GM21786 (cell line): ENCODE measurements at regions not wholly inside any gene's neighbourhood (a gene's known extent, or its start where the extent isn't known, plus 50 kb on each side); places are given as distances from the start of the nearest gene placed in this dataset.
"Not testable (repeated sequence)": the region's sequence is repeated elsewhere in the genome, so short reads cannot be mapped to it uniquely, and the experiment has no call there.

ENCODE experiments used
- ATAC-seq: cut with Tn5 transposase; IDR thresholded peaks from one replicate; pipeline ENCODE4 v1.9.1; 2021; ENCODE audit not compliant: unreplicated experiment

DNA sequence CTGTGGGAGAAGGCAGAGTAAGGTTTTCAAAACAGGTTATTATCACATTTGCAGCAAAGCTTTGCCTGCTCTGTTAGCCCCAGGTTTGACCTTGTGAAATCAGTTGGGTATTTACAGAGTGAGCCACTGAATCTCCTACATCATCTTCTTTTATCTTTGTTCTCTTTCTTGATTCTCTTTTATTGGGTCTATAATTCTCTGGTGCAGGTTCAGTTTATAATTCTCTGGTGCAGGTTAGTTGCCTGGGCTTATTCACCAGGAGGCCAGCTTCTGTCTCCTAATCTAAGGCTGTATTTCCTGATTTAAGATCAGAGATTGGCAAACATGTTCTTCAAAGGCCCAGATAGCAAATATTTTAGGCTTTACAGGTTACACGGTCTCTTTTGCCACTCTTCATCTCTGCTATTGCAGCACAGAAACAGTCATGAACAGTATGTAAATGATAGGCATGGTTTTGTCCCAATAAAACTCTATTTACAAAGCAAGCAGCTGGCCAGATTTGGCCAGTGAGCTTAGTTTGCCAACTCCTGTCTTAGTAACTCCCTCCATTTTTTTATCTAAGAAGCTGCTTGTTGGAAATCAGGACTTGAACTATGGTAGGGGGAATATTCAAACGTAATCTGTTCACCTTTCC, 205.0 kb upstream of the RIMS1 start:
- ATAC-seq: no peak

DNA sequence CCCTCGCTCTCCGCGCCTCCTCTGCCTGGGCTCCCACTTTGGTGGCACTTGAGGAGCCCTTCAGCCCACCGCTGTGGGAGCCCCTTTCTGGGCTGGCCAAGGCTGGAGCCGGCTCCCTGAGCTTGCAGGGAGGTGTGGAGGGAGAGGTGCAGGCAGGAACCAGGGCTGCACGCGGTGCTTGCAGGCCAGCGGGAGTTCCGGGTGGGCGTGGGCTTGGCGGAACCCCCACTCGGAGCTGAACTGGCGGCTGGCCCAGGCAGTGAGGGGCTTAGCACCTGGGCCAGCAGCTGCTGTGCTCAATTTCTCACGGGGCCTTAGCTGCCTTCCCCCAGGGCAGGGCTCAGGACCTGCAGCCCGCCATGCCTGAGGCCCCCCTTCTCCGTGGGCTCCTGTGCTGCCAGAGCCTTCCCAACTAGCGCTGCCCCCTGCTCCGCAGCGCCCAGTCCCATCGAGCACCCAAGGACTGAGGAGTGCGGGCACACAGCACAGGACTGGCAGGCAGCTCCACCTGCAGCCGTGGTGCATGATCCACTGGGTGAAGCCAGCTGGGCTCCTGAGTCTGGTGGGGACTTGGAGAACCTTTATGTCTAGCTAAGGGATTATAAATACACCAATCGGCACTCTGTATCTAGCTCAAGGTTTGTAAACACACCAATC, 200.2 kb upstream of the RIMS1 start:
- ATAC-seq: not testable (repeated sequence)

DNA sequence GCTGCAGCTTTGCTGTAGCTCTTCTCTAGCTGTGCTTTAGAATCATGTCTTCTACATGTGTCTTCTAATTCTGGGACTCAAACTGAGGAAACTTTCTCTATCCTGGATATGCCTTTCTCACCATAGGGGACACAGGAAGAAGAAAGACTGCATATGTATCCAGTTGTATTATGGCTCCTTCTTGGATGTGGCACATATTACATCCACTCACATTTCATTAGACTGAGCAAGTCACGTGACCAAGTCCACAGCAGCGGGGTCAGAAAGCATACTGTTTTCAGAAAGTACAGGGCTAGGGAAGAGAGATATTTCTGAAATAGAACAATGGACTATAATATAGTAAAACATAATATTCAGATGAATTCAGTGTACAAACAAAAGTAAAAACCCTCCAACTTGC, 187.6 kb upstream of the RIMS1 start:
- ATAC-seq: no peak

DNA sequence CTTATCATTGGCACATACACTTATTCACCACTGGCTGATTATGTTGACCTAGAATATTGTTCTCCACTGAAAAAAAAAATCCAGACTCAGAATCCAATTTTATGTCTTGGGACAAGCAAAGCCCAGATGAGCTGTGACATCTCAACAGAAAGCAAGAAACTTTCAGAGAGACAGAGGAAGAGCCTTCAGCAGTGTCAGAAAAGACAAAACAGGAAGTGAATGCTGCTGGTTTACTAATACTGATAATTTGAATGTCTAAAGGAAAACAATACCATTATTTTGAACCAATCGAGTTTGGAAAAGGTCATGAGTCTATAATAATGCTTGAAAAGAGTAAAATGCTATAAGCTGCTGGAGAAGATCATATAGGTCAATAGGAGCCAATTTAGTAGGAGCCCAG, 179.8 kb upstream of the RIMS1 start:
- peak; percentile 70 for ATAC-seq

DNA sequence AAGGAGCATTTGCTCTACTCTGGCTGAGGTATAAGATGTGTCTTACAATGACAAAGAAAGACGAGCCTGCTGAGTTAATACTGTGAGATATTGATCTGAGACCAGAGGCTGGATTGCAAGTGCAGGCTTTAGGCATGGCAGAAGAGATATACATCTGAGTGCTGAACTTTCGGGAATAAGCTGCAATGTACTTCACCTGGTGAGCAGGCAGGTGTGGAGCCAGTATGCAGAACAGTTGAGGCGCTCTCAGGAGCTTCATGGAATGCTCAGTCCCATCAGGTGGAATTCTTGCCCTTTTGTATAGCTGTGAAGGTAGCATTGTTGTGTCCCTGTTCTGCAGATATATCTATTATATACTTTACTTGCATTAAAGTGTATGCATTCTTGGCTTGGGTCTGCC, 179.3 kb upstream of the RIMS1 start:
- ATAC-seq: no peak

DNA sequence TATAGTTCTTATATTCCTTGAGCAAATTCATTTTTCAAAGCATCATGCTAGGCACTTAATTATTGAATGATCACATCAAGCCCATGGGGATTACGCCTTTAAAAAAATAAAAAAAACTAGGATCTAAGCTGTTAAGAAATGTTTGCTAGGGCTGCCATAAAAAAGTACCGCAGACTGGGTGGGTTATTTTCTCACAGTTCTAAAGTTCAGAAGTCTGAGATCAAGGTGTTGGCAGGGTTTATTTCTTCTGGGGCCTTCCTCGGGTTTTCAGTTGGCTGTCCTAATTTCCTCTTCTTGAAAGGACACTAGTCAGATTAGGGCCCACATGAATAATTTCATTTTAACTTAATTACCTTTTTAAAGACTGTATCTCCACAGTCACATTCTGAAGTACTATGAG, 165.6 kb upstream of the RIMS1 start:
- no peak for ATAC-seq

DNA sequence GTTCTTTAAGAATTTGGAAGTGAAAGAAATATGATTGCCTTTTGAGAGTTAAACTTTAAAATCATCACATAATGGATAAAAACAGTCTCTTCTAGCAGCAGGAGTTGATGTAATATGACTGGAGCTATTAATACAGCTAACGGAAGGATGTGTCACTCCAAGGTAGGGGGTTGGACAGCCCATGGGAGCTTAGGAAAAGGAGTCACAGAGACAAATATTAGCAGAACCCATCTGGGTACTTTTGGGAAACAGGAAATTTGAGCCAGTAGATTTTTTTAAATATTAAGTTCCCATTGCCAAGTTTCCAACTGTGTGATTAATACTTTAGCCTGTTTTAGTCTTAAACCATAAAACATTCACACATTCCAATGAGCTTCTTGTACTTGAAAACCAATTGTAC, 164.7 kb upstream of the RIMS1 start:
- ATAC-seq: no peak

DNA sequence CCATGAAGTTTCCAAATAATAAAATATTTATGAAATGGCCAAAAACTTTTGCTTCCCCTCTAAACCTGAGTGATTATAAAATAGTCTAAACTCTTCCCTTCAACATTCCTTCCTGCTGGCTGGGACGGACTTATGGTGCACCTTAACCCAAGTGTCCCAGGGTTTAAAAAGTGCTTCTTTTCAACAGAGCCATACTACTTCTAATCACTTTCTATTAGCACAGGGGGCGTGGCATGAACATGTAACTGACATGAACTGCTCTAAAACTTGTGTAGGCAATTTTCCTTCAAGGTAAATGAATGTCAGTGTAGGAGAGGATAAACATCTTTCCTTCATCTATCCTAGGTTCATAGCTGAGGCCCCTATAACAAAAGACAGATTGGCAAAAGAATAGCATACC, 163.6 kb upstream of the RIMS1 start:
- ATAC-seq: no peak

DNA sequence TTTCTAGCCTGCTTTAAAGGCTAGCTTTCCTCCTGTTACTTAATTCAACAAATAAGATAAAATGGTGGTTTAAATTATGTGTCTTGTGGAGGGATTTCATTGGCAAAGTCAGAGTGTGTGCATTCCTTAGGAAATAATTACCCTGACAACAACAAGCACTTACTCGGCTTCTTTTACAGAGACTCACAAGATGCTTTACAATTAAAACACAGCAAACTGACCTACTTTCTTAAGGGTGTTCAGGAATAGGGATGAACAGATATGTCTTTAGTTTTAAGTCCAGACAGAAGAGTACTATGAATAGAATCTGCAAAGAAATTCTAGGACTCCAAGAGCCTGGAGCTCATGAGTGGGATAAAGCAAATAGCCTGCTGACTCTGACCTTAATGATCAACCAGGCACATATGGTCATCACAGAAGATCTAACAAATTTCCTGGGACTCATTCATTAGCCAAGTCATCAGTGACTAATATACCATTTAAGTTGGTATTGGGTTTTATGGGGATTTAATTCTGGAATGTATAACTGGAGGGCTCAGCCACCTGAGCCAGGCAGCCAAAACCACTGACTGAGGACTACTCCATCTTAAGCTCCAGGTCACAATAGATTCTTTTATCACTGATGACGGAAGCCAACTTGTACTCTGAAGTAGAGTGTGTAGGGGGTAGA, 161.8 kb upstream of the RIMS1 start:
- ATAC-seq: no peak

DNA sequence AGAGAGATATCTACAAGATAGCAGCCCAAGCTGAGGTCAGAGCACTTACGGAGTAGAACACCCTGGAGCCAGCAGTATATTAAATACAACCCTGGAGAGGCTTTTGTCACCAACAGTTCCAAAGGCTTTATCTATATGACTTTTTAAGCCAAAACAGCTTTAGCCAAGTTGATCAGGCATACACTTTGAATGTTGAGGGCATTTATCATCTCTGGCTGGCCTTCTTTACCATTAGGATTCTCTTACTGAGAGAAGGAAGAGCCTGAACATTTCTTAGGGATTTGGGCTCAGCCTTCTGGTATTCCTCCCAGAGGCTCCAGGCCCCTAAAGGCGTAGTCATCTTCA, 161.3 kb upstream of the RIMS1 start:
- ATAC-seq: no peak

DNA sequence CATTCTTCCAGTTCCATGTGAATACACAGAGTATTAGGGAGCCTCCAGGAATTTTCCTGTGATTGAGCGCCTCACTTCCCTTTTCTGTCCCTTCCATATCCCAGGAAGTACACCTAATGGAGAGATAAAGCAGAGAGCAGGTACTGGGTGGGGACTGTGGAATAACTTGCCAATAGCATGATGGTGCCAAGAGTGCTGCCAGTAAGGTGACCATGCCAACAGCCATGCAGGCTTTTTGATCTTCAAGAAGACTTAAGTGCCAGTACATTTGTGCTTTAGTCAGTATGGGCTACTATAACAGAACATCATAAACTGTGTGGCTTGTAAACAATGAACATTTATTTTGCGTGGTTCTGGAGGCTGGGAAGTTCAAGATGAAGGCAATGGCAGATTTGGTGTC, 160.2 kb upstream of the RIMS1 start:
- no peak for ATAC-seq

DNA sequence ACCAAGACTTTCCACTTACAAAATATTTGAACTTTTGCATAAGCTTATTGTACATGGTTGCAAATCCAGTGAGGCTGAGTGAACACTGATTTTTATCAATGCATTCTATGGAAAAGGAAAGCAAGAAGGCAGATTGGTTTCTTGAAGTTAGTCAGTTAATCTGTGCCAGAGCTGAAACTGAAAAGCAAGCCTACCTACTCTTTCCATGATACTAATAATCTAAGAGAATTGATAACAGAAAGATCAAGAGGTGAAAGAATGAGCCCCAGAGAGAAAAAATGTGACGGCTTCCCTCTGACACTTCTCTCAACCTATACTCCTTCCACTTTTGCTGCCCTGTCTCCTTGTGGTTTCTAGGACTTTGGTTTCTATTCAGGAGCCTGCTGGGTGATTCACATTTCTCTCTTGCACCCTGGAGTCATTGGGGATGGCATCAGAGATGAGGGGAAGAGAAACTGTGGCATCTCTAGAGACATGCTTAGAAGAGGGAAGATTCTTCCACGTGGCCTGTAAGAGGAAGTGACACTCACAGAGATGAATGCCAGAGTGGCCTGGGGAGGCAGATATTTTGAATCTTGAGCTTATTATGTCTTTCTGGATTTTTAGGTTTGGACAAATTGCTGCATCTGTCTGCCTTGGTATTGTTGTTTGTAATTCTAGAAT, 158.6 kb upstream of the RIMS1 start:
- ATAC-seq: peak; percentile 92

DNA sequence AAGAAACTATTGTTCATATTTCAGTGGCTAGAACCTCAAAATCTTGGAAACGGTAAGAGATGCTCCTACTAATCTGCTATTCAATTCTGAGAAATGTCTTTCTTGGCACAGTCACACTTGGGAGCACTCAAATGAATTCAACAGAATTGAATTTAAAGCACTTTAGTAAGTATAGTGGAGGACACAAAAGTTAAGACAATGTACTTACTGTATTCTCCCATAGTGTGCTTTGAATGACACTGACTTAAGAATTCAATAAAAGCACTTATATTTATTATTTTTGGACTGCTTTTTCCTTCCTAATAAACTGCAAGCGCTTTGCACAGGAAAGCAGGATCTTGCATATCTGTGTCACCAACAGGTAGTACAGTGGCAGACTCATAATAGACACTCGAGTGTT, 156.1 kb upstream of the RIMS1 start:
- no peak for ATAC-seq

DNA sequence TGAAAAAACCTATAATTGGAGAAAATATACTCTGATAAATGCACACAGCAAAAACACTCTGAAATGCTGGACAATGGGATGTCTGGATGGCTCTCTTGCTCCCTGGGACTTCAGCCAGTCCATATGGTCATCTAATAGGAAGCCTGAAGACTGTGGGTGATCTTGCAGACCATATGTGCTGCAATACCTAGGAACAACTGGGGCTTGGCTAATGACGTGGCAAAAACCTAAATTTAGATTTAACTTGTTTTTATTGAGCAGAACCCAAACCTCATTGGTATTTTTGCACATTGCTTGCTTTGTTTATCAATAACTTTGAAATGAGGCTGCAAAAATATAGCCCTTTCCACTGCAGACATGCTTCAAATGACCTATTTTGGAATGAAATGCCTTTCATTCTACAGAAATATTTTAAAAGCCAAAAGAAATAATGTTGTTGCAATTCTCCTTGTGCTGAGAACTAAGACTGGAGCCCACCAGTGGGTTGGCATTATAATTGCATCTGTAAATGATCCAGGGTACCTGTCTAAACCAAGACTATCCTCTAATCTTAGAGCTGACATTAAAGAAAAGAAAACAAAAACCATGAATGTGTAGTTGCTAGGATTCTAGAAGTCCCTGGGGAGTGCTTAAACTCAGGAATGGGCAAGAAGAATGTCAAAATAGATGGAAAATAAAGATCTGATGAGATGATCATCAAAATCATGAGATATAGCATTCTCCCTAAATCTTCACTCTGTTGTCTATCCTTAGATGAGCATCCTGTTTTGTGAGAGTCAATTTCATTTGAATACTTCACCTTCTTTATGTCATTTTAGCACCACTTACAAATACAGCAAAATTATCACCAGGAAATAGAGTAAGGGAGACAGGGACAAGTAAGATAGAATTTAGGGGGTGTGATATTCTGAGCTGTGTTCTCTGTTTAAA, 152.1 kb upstream of the RIMS1 start:
- ATAC-seq: no peak

DNA sequence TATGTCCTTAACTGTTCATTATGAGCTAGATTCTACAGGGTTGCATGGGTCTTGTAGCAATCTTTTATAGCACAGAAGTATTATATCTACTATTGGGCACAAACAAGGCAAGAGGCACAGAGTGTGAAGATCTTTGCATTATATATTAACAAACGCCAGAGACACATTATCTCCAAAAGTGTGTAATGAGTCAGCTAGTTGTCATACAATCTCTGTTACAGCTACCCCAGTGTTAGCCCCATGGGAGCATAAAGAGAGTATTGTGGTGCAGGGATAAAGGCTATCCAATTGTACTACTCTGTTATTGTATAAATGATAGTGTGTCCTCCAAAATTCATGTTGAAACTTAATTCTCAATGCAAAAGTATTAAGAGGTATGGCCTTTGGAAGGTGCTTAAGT, 148.4 kb upstream of the RIMS1 start:
- no peak for ATAC-seq

DNA sequence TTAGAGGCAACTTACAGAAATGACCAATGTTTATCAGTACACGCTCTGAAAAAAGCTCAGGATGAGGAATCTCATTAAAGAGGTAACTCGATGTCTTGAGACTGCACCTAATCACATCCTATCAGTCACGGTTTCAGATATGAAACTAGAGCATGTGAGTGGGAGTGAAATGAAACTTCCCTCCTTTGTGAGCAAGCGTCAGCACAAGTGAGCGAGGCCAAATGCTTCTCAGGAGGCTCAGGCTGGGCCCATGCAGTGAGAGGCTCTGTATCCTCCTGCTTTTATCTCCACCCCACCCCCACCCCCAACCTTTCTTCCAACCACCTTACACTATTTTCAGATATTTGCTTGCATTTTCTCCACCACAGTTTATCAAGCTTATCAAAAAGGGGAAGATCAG, 140.8 kb upstream of the RIMS1 start:
- ATAC-seq: peak; percentile 65

DNA sequence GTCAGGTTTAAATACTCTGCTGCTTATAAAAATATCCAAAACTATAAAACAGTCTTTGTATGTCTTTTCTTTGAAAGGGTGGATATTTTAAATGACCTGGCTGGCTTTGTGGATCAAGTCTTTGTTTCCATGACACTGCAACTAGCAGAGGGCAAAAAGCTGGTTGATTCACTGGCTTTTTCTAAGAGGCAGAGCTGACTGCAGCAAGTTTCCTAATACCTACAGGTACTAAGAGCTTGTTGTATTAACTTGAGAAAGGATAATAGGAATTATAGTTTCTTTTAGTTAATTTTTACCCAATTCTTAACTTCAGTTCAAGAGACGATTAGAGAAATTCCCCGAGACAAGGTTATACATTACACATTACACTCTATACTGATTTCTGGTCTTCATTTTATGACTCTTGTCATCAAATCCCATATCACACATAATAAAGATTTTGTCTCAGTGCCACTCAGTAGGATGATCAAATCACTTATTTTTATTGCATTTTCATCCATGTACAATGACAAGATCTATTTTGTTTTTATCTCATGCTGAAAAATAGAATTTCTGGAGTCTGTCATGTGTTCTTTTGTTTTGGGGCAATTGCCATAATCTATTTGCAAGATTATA, 120.1 kb upstream of the RIMS1 start:
- no peak for ATAC-seq

DNA sequence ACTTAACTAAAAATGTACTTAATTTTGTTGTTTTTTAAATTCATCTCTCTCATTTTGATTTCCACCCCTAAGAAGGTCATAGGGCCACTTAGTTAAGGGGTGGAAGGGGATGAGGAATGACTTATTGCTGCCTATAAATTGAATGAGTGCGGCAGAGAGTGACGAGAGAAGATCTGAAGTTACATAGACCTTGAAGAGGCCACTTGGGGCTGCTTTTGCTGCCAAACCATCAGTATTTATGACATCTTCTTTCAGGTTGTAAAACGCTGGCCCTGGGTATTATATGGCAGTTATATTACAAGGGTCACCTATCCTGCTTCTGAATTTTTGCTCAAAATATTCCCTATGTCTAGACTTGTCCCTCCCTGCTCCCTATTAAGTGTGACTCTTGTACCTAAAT, 119.6 kb upstream of the RIMS1 start:
- no peak for ATAC-seq

DNA sequence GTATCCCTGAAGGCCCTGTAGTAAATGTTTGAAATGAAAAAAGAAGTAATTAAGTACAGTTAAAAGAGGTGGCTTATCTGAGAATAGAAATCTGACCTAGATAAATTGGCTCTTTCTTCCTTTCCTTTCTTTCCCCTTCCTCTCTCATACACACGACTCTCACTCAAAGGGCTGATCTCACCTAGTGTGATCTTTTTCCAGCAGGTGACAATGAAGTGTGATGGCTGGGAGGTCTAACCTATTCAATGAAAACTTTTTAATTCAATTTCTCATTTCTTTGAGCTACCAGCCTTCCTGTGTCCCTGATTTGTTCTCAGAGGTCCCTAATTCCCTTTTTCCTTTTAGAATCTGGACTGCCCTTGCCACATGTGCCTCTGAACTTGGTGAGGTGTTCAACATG, 118.0 kb upstream of the RIMS1 start:
- ATAC-seq: no peak

DNA sequence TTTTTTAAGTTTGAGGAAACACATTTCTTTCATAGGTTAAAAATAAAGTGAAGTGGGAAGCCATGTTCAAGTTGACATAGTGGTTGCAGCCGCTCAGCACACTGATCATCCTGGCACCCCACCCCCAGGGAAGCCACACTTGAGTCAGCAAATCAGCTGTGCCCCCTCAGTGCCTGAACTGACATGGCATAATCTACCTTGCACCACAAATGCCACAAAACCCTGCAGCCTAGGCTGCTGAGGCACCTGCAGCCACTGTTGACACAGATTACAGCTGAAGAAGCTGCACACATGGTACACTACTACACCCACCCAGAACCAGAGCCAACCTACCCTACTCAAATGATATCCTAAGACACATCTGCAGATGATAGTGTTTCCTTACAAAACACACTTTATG, 77.5 kb upstream of the RIMS1 start:
- ATAC-seq: no peak

DNA sequence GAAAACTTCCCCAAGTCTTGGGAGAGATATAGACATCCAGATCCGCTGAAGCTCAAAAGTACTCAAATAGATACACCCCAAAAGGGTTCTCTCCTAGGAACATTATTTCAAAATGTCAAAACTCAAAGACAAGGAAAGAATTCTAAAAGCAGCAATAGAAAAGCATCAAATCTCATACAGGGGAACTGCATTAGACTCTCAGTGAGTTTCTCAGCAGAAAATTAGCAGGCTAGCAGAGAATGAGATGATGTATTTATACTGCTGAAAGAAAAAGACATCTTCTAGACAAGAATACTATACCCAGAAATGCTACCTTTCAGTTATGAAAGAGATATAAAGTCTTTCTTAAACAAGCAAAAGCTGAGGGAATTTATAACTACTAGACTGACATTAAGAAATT, 75.5 kb upstream of the RIMS1 start:
- ATAC-seq: no peak
